NCI-H1694 (cell line): ENCODE measurements at regions not wholly inside any gene's neighbourhood (a gene's known extent, or its start where the extent isn't known, plus 50 kb on each side); places are given as distances from the start of the nearest gene placed in this dataset.
"Not testable (repeated sequence)": the region's sequence is repeated elsewhere in the genome, so short reads cannot be mapped to it uniquely, and the experiment has no call there.

ENCODE experiments used
- DNase-seq: peaks from one replicate; lab custom pipeline; 2025; lab: John Stamatoyannopoulos, UW

DNA sequence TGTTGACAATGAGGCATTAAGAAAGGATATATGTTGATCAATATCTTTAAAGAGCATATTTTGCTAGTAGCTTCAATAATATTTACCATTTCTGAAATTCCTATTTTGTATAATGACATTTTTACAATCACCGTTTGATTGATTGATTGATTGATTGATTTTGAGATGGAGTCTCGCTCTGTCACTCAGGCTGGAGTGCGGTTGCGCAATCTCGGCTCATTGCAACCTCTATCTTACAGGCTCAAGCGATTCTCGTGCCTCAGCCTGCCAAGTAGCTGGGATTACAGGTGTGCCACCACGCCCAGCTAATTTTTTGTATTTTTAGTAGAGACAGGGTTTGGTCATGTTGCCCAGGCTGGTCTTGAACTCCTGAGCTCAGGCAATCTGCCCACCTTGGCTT is 150.9 kb upstream of the TEX13D start:
- DNase-seq: not testable (repeated sequence)

DNA sequence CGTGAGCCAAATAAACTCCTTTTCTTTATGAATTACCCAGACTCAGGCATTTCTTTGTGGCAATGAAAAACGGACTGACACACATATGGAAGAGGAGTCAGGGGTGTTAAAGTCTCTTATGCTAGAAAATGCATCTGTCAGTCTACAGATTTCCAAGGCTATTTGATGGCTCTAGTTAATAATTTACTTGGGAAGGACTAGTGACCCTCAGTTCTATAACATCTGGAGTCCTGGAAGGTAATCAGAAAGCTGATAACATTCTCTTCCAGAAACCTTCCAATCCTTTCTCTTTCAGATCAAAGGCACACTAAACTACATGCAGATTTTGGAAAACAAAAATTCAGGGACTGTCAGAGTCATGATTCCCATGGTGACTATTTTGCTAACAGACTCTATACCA is 142.0 kb upstream of the TEX13D start:
- DNase-seq: no peak

DNA sequence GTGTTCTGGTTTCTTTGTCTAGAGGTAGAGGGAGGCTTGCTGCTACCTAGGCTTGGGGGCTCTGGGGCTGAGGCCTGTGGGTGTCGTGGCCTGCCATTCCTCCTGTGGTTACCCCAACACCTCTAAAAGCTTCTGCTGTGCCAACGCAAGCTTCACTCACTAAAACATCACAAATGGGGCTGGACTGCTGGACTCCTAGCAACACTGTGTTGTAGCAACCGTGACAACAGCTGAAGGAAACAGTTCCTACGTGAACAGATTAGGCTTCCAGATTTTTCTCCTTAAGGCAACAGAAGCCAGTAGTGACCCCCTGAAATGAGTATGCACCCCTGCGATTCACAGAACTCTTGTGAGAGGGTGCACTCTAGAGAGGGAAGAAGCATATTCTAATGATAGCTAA is 138.3 kb upstream of the TEX13D start:
- DNase-seq: no peak

DNA sequence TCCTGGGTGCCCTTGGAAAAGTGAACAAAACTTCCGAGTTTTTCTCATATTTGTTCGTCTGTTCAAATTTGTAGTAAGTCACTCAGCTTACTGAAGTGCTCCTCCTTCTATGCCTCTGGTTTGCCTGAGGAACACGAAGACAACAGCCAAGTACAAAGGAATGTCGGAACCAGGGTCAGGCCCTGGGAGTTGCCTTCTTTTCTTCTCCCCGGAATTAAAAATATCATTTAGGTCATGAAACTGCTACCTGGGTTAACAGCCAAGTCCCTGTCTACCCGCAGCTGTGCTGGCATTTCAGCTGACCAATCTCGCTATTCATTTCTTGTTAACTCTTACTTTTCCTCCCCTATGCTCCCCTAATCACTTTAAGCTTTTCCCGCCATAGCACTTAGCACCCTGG is 137.6 kb upstream of the TEX13D start:
- no peak for DNase-seq

DNA sequence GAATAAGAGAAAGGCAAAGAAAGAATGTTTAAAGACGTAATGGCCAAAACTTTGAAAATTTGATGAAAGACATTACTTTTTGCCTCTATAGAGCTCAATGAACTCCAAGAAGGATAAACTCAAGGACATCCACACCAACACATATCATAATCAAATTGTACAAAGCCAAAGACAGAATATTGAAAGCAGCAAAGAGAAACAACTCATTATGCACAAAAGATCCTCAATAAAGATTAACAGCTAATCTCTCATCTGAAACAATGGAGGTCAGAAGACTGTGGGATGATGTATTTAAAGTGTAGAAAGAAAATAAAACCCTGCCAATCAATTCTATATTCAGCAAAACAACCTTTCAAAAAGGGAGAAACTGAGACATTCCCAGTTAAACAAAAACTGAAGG is 129.1 kb upstream of the TEX13D start:
- no peak for DNase-seq

DNA sequence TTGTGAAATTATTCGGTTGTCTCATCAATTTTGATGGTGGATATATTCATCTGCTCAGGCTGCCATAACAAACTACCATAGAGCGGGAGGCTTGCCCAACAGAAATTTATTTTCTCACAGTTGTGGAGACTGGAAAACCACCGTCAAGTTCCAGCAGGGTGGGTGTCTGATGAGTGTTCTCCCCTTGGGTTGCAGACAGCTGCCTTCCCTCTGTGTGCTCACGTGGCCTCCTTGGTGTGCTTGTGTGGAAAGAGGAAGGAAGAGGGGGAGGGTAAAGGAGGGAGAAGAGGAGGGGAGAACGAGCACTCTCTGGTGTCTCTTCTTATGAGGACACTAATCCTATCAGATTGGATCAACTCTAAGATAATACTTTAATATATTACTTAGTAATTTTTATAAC is 123.8 kb upstream of the TEX13D start:
- no peak for DNase-seq

DNA sequence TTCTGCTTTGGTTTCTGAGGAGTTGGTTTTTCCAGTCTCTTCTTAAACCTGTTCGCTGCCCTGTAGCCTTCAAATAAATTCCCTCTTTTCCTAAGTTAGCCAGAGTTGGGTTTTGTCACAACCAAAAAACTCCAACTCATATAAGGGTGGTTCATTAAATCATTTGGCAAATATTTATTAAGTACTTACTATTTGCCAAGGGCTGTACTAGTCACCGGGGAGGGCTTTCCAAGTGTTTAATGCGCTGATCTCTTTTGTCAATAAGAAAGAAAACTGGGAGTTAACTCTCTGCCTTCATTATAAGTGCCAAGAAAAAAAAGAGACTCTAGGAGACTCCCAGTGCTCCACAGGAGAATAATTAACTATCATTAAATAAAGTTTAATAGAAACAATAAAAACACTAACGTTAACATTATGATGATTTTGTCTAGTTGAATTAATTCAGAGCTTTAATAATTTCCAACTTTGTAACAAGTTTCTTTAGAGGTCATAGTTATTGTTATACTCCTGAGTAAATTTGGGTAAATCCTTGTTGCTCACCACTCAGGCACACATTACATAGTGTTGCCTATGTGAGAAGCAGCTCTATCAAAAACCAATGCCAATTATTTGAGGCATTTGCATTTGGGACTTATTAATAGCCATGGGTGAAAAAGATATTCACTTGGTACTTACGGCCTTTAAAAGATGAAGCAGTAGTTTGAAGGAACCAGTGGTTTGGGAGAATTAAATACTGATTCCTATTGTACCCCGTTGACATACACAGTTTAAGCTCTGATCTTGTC is 122.5 kb upstream of the TEX13D start:
- DNase-seq: no peak

DNA sequence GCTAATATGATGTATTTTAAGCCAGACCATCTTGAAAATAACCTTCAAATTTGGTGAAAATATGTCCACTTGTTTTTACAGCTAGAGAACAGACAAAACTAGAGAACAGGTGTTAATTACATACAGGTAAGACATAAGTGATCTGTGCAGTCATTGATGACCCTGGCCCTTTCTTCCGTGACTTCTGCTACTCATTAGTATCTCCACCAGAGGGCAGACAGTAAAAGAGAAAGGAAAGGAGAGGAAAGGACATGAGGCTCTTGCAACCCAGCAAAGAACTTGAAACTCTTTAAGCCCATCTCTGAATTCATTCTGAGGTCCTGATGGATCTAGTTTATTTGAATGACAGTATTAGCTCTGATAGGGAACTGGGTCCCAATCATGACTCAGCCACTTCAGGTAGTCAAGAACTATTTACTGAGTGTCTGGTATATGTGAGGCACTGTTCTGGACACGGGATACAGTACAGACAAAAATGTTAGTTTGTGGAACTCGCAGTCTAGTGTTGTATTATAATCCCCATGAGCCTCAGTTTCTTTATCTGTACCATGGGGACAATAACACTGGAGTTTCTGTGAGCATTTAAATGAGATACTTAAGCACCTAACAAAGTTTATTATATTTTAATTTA is 121.0 kb upstream of the TEX13D start:
- DNase-seq: peak; percentile 10

DNA sequence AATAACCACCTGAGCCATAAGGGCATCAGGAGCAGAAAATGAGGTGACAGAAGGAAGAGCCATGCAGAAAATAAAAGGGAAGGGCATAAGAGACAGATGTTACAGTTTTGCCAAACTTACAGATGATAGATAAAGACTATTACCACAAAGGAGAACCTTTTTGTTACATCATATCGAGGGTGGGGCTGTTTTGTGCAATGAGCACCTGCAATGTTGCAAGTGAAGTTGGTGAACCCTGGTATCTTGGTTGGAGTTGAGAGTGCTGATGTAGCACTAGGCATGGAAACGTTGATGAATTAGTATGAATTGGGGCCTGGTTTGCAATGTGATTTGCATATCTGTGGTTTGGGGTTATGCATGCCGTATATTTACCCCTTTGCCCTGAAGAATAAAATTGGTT is 119.8 kb upstream of the TEX13D start:
- DNase-seq: no peak

DNA sequence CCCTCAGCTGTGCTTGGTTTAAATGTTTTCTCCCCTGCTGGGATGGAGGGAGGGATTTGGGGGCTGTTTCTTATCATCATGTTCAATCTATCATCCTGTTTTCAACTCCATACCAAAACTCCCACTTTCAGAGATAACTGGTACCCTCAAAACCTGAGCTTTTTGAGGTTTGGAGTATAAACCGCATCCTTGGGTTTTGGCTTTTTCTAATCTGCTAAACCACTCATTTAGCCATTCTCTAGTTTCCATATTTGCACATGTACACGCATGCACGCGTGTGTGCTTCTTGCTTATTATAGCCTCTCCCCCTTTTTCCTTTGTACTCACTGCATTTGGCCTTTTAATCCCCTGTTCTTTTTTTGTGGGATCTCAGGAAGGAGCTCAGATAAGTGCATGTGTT is 116.7 kb upstream of the TEX13D start:
- no peak for DNase-seq

DNA sequence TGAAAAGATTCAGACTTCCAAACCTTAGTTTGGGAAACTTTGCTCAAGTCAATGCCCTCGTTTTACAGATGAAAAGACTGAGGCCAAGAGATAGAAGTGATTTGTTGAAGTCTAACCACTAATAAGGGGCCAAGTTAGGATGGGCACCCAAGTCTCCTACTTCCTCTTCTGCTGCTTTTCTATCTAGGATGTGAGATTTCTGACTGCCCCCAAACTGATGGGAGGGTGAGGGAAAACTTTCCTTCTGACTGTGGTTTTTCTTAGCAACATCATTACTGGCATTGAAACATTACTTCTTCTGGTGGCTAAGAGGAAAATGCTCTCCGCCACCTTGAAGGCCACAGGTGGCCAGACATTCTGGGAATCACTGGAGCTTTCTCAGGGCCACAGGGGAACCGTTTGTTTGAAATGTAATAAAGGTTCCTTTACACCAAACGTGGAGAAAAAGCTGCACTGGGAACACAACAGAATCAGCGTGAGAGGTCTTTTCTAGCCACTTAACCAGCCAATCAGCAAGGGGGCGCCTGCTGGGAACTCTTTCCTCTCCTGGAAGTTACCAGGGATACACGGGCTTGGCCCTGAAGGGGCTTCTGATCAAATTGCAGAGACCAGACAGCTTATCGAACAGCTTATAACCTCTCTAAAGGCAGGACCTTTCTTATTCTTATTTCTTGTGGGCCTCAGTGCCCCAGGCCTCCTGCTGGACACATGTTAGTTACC is 115.9 kb upstream of the TEX13D start:
- DNase-seq: no peak

DNA sequence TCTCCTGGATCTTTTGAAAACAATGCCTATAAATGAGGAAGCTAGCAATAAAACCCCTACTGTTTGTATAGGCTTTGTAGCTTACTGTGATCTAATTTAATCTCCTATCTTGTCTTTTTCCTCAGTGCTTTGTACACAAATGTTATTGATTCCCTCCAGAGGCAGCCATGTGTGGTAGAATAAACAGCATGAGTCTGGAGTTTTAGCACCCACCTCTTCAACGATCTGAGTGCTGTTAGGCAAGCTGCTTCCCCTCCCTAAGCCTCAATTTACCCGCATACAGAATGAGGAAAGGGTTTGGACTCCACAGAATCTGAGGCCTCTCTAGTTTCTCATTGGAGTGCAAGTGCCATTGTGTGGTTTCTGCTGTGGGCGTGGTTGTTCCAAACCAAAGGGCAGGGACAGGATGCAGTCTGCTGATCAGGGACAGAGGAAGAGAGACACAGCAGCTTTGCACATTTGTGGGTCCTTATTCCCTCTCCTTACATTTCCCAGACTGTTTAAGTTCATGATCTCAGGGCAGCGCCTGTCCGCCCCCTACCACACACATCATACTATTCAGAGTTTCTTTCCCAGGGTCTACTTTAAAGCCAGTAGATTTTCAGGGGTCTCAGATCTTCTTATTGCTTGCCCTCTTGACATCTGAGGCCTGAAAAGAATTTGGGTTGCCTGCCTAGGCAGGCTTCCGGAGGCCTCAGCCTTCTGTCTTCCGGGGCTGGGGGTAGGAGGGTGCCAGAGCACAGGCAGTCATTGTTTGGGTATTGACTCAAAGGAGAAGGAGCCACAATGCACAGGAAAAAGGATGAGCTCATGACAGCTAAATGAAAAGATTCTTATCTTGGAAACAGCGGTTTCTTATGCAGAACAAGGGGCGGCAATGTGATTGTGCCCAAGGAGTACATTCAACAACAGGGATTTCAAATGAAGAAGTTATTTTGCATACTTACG is 114.9 kb upstream of the TEX13D start:
- no peak for DNase-seq

DNA sequence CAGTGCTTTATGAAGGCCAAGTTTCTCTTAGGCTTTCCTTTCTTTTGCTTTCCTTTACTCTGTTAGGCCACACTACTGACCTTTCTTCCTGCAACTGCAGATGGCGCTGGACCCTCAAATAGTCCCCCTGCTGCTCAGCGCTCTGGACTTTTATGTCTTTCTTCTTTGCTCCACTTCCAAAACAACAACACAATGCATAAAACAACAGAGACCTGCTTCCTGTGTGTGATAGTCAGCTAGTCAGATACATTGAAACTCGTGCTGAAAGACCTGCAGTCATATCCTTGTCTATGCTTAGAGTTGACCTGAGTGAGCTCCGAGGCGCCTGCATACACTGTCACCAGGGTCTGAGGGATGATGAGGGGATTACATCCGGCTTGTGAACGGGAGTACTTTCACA is 108.9 kb upstream of the TEX13D start:
- DNase-seq: no peak

DNA sequence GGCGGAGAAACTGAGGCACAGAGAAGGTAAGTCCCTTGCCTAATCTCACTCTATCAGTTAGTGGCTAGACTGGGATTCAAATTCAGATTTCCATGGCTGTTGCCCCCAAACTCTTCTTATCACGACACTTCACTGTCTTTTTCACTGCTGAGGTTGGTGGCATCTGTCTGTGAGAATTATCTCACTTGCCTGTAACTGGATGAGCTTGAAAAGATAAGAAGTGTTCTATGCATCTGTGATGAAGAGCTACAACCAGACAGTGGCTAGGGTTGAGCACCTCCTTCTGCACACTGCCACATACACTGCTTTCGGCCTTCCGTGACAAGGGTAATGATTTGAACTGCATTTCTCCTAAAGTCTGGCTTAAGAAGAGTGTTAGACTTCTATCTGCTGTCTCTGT is 107.9 kb upstream of the TEX13D start:
- DNase-seq: no peak

DNA sequence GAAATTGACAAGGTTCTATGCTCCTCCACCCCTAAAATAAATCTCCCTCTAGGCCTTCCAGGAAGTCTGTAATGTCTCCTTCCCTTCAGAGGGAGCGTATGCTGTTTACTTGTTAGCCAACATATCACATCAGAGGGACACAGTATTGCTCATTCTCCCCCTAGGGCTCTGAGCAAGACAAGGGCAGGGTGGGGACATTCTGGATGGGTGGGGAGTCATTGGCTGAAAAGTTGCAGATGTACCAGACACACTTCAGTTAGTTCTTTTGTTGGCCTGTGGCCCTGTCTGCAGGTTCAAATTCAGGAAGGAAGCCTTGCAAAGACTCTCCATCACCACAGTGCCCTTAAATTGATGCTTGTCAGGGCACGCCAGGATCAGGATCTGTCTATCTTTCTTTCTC is 106.3 kb upstream of the TEX13D start:
- no peak for DNase-seq

DNA sequence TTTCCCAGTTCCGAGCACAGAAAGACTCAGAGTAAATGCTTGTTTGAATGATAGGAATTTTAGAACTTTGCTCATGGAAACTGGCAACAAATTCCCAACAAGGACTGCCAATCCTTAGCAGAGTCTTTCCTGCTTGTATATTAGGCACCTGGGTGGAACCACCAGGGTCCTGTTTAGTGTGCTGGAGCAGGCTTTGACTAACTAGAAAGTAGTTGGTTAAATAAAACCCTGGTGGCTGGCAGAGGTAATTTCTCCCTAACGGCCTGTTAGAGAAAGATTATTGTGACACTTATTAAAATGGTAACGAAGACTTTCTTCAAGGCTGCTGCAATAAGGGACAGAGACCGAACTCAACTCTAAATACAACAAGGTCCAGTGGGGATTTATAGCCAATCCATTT is 103.6 kb upstream of the TEX13D start:
- DNase-seq: no peak

DNA sequence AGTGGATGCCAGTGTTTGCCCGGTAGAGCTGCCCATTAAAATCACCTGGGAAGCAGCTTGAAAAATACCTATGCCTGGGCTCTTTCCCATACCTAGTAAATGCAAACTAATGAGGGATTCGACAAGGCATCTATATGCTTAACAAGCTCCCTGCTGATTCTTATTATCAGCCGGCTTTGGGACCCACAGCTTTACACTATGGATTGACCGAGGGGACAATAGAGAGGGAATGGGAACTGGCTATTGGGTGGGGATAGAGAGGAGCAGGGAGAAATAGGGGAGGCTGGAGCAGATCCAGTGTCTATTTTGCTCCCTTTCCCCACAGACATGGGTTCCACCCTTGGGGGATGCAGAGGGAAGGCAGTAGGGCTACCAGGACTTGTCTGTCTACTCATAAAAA is 103.1 kb upstream of the TEX13D start:
- no peak for DNase-seq

DNA sequence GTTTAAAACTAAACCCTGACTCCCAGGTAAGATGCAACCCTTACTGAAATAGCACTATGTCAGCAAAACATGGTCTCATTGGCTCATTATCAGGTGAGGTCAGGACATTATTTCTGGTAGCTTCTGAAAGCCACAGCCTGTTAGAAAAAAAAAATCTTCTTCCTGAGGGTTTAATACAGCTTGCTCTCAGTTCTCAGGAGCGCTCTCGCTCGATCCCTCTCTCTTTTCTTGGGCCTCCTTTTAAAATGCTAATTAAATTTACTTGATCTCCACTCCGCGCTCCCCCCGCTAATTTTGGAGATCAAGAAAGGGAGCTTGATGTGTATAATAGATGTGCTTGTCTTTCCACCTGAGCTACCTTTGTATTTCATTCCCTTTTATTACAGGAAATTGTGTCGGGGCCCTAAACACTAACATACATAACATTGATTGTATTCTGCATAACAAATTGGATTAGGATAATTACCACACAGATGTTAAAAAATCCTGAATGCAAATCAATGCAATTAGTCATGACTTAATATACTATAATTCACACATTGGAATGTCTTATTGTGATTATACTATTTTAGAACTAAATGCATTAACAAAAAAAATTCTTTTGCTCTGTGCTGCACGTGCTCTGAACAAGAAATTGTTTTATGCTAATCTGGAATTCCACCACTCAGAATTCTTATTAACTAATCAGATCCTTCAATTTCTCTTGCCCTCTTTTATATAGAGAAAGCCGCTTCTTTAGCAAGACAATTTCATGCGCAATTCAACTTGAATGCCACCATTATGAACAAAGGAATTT is 101.6 kb upstream of the TEX13D start:
- DNase-seq: no peak

DNA sequence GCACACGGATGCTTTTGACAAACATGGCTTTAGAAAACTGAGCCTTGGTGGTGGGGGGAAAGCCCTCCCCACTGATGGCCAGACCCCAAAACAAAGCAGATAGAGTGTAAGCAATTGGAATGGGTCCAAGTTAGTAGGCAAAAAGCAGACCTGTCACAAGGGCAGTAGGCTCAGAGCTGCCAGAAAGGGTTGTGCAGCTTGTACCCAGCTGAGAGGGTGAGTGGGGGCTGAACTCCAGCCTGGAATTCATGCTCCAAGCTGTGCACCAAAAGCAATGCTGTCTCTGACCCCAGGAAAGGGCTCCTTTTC is 101.1 kb upstream of the TEX13D start:
- no peak for DNase-seq

DNA sequence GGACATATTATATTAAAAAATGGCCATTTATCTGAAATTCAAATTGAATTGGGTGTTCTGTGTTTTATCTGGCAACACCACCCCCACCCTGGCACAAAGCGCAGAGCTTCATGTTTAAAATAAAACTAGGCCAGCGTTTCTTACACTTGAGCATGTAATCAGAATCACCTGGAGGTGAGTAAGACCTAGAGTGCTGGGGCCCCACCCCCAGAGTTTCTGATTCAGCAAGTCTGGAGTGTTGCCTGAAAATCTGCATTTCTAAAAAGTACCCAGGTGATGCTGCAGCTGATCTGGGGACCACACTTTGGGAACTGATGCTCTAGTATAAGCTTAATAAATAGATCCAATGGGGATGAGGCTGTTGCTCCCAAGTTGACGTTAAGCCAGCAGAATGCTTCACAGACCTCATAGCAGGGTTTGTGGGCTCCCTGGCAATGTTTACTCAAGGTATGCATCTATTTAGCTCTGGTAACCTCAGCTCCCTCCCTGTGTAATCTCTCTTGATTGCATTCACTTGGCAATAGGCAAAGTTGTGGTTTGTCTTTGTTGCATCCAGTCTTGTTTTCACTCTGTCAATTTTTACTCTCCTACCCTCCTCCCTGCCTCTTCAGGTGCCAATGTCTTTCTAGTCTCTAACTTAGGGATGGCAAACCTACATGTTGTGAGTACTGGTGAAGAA is 99.8 kb upstream of the TEX13D start:
- DNase-seq: no peak

DNA sequence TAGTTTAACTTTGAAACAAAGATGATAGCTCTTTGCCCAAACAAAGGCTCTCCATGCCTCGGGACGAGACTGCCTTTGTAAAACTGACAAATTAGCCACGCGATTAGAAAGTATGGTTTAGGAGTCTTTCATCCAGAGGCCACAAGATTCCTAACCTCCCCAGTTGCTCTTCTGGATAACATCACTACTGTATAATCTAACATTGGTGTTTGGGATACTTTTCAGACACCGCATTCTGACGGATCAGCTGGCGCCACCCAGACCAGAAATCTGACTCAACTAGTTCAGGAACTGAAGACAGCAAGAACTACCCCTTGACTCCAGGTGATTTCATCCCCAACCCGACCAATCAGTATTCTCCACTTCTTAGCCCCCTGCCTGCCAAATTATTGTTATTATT is 98.1 kb upstream of the TEX13D start:
- DNase-seq: no peak
